ENCODE measurements at regions not wholly inside any gene's neighbourhood (a gene's known extent, or its start where the extent isn't known, plus 50 kb on each side); places are given as distances from the start of the nearest gene placed in this dataset.

- TF ChIP-seq, protein P1, sequence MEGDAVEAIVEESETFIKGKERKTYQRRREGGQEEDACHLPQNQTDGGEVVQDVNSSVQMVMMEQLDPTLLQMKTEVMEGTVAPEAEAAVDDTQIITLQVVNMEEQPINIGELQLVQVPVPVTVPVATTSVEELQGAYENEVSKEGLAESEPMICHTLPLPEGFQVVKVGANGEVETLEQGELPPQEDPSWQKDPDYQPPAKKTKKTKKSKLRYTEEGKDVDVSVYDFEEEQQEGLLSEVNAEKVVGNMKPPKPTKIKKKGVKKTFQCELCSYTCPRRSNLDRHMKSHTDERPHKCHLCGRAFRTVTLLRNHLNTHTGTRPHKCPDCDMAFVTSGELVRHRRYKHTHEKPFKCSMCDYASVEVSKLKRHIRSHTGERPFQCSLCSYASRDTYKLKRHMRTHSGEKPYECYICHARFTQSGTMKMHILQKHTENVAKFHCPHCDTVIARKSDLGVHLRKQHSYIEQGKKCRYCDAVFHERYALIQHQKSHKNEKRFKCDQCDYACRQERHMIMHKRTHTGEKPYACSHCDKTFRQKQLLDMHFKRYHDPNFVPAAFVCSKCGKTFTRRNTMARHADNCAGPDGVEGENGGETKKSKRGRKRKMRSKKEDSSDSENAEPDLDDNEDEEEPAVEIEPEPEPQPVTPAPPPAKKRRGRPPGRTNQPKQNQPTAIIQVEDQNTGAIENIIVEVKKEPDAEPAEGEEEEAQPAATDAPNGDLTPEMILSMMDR (IDR thresholded peaks at IDR 0.05; ENCODE audit: extremely low read depth, missing control alignments) = no peak
- DNase-seq (ENCODE audit: low spot score) = no peak
Observed at GRCh38 chr12:113757221-113758002, 208.7 kb downstream of the RBM19 start.

GRCh38 chr12:113756609-113757008, 209.5 kb downstream of the RBM19 start:
- TF ChIP-seq, protein P1 (IDR thresholded peaks at IDR 0.05; ENCODE audit: extremely low read depth, missing control alignments) = no peak
- no peak for DNase-seq (ENCODE audit: low spot score)

GRCh38 chr12:113755098-113755497, 211.0 kb downstream of the RBM19 start:
- TF ChIP-seq, protein P1 (IDR thresholded peaks at IDR 0.05; ENCODE audit: extremely low read depth, missing control alignments) = no peak
- no peak for DNase-seq (ENCODE audit: low spot score)

GRCh38 chr12:113751513-113751912, 214.6 kb downstream of the RBM19 start:
- TF ChIP-seq, protein P1 (IDR thresholded peaks at IDR 0.05; ENCODE audit: extremely low read depth, missing control alignments) = no peak
- no peak for DNase-seq (ENCODE audit: low spot score)

DNA sequence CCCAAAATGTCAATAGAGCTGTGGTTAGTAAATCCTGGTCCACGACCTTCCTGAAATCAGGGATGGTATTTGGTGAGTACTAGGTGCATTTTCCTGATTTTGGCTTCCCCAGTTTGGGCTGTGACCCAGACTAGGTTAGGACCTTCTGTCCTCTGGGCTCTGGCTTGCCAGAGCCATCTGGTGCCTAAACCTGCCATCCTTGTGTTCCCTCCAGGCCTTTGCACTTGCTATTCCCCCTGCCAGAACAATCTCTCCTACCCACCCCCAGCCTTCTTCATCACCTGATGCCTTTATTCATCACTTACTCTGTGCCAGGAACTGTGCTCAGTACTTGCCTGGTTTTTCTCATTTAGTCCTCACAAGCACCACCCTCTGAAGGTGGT, 216.7 kb downstream of the RBM19 start:
- DNase-seq (ENCODE audit: low spot score) = no peak
- TF ChIP-seq, protein P1 (IDR thresholded peaks at IDR 0.05; ENCODE audit: extremely low read depth, missing control alignments) = no peak

GRCh38 chr12:113748707-113749432, 217.3 kb downstream of the RBM19 start:
- DNase-seq (ENCODE audit: low spot score) = no peak
- TF ChIP-seq, protein P1 (IDR thresholded peaks at IDR 0.05; ENCODE audit: extremely low read depth, missing control alignments) = no peak

- no peak for DNase-seq (ENCODE audit: low spot score)
- TF ChIP-seq, protein P1 (IDR thresholded peaks at IDR 0.05; ENCODE audit: extremely low read depth, missing control alignments) = no peak
Observed at GRCh38 chr12:113747017-113747416, 219.1 kb downstream of the RBM19 start.

Data from GM20000 (cell line).